Ovary (tissue), 7 donors: ENCODE measurements at regions not wholly inside any gene's neighbourhood (a gene's known extent, or its start where the extent isn't known, plus 50 kb on each side); places are given as distances from the start of the nearest gene placed in this dataset.
A peak's percentile ranks its signal among the peaks of the same experiment; 100 is the strongest.

Source experiments
- DNase-seq, 5 donors: peaks; one replicate each; pipeline ENCODE4 v3.0.0-alpha.2; 2019 to 2020
- H3K27ac ChIP-seq, 2 donors: fragments of 200-600 bp; one replicate each; pipeline versions ENCODE4 v1.5.1 to v1.8.0; 2019 to 2022
- H3K27me3 ChIP-seq: fragments of 200-600 bp; one replicate; pipeline ENCODE4 v1.8.0; 2022
- H3K36me3 ChIP-seq: fragments of 200-600 bp; sonication (generic); one replicate; pipeline ENCODE4 v1.5.1; 2019
- H3K4me1 ChIP-seq: one replicate; pipeline ENCODE4 v1.8.1; 2013; ENCODE audit warnings: mild to moderate bottlenecking, moderate library complexity; ENCODE audit not compliant: insufficient read depth
- H3K4me3 ChIP-seq: fragments of 200-600 bp; sonication (generic); one replicate; pipeline ENCODE4 v1.5.1; 2017
- H3K9me3 ChIP-seq, 2 donors: fragments of 200-600 bp in 1 of 2; sonication (generic) in 1 of 2; one replicate each; pipeline versions ENCODE4 v1.5.1 to v1.8.1; 2013 to 2019; ENCODE audit warnings: mild to moderate bottlenecking in 1 of 2, moderate library complexity in 1 of 2
- EP300 ChIP-seq: sonication (generic); formaldehyde crosslinking; IDR thresholded peaks from one replicate; pipeline ENCODE4 v1.6.1; 2017; ENCODE audit warnings: antibody characterized with exemption
- POLR2A ChIP-seq: fragments of 450-650 bp; IDR thresholded peaks from one replicate; pipeline ENCODE4 v1.6.1; 2017; ENCODE audit warnings: antibody characterized with exemption, mild to moderate bottlenecking, moderate library complexity
- WGBS, 3 donors: extraction: QIAGEN DNeasy Blood & Tissue Kit in 1 of 3; methylation state at CpG; one replicate each; pipeline versions ENCODE4 v1.1.5 to v1.1.7; 2013 to 2017; 5-methylcytosine and 5-hydroxymethylcytosine counted together
- intact Hi-C, 4 donors: fragments of 100-400 bp; cut with DNase I; formaldehyde crosslinking; loops; one replicate each; pipeline versions ENCODE4 v1.11.0 to v1.15.1; 2022 to 2023
- TF ChIP-seq, protein P1 (sequence below), 3 donors: fragments of 450-650 bp in 2 of 3; fragments of 200-600 bp in 1 of 3; IDR thresholded peaks; one replicate each; pipeline versions ENCODE4 v1.5.1 to v1.8.0; 2016 to 2022; ENCODE audit warnings: antibody characterized with exemption in 3 of 3, mild to moderate bottlenecking in 1 of 3
- donor health status: DM: no; HTN: no; CAD: no; lungs with moderate emphysema.
- donor health status: DM: no; HTN: no; CAD: no.
- donor health status: Bipolar disorder and iron deficiency.
- donor health status: DM: no; HTN: no; CAD: no.
- donor health status: DM: yes; HTN: yes; CAD: no.

DNA sequence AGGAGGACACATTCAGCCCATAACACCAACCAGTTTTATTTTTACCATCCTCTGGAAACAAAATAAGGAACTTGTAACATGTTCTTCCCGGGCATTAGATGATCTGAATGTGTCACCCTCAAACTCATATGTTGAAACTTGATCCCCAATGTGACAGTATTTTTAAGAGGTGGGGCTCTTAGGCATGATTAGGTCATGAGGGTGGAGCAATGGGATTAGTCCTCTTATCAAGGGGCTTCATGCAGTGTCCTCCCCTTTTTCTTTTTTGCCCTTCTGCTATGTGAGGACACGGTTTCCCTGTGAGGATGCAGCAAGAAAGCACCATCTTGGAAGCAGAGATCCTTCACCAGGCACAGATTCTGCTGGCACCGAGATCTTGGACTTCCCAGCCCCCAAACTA is 401.5 kb upstream of the TRIB2 start:
- 93 to 95% (median 94%) methylated on average over 3 of the region's 3 CpGs for WGBS, 3 donors
- no peak for DNase-seq
- Histone ChIP-seq H3K36me3 (no peaks in the 10 kb centered on the region), H3K4me3 (no peak overlapping the region), H3K27ac (no peak overlapping the region), H3K4me1 (peaks cover 12% of the 10 kb centered on the region), H3K9me3 (no peaks in the 10 kb centered on the region), H3K27me3 (no peaks in the 10 kb centered on the region)
- intact Hi-C loops: no loop called here
- TF ChIP-seq EP300 (no peak), POLR2A (no peak)
- TF ChIP-seq, protein P1, sequence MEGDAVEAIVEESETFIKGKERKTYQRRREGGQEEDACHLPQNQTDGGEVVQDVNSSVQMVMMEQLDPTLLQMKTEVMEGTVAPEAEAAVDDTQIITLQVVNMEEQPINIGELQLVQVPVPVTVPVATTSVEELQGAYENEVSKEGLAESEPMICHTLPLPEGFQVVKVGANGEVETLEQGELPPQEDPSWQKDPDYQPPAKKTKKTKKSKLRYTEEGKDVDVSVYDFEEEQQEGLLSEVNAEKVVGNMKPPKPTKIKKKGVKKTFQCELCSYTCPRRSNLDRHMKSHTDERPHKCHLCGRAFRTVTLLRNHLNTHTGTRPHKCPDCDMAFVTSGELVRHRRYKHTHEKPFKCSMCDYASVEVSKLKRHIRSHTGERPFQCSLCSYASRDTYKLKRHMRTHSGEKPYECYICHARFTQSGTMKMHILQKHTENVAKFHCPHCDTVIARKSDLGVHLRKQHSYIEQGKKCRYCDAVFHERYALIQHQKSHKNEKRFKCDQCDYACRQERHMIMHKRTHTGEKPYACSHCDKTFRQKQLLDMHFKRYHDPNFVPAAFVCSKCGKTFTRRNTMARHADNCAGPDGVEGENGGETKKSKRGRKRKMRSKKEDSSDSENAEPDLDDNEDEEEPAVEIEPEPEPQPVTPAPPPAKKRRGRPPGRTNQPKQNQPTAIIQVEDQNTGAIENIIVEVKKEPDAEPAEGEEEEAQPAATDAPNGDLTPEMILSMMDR (IDR thresholded peaks at IDR 0.05): no peak

DNA sequence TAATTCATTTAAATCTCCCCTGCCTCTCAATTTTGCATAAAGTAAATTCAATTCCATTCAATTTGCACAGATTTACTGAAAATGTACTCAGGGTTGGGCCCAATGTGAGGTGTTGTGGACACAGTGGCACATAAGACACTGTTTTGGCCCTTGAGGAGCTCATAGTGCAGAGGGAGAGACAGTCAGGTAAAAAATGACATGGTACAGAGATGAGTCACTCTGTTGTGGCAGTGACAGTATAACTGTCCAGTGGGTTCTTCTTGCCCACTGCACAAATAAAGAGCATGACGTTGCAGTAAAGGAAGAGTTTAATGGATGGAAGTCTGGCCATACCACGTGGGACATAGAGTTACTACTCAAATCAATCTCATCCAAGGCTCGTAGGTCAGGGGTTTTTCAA is 400.3 kb upstream of the TRIB2 start:
- no peak for TF ChIP-seq POLR2A
- TF ChIP-seq, protein P1 (IDR thresholded peaks at IDR 0.05): no peak
- H3K27me3 ChIP-seq: no peaks in the 10 kb centered on the region
- H3K4me3 ChIP-seq: no peak overlapping the region
- H3K4me1 ChIP-seq: peaks cover 15% of the 10 kb centered on the region
- no peak overlapping the region for H3K27ac ChIP-seq
- 87 to 97% (median 92%) methylated on average over 3 of the region's 3 CpGs for WGBS, 3 donors
- intact Hi-C loops: no loop called here
- H3K9me3 ChIP-seq: no peaks in the 10 kb centered on the region
- H3K36me3 ChIP-seq: no peaks in the 10 kb centered on the region
- no peak for DNase-seq

DNA sequence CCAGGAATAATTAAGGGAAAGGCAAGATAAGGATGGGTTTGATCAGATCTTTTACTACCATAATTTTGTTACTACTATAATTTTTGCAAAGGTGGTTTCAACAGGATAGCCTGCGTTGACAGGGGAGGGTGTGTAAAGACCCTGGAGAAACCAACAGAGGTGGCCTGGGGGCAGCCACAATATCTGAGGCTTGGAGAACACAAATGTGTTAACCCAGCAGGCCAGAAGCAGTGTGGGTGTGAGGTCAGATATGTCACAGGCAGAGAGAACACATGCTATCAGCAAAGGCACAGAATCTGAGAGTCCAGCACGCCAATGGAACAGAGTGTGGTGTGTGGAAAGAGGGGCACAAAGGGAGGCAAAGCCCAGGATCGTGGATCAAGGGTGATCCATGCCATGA is 399.4 kb upstream of the TRIB2 start:
- Histone ChIP-seq H3K4me1 (peaks cover 15% of the 10 kb centered on the region), H3K36me3 (no peaks in the 10 kb centered on the region), H3K27me3 (no peaks in the 10 kb centered on the region), H3K4me3 (no peak overlapping the region), H3K27ac (peak overlapping the region in 1 of 2 donors; percentile 61), H3K9me3 (no peaks in the 10 kb centered on the region)
- intact Hi-C loops: no loop called here
- WGBS, 3 donors: 63 to 65% (median 64%) methylated on average over 3 of the region's 3 CpGs
- no peak for DNase-seq
- TF ChIP-seq EP300 (no peak), POLR2A (no peak)
- TF ChIP-seq, protein P1 (IDR thresholded peaks at IDR 0.05): no peak

DNA sequence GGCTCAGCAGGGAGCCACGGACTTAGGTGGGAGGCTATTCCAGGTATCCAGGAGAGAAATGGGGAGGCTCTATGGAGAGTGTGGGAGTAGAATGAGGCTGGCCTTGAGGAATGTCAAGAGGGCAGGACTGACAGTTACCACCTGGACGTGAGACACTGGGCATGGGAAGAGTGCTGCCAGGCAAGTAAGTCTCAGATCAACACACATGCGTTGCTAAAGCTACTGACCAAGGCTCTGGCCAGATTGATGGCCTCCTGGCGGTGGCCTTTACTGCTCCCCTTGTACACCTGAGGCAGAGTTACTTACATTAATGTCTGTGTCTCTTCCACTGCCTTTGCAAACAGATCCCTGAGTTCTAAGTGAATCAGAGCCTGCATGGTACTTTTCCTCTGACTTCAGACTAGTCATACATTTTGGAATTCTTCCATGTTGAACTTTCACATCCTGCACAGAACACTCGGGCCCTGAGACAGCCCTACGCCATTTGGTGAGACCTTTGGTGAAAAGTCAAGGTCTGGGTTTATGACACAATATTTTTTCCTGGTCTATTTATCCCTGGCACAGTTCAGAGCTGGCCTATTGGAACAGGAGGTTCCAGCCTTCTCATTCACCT is 398.8 kb upstream of the TRIB2 start:
- intact Hi-C loops: no loop called here
- 48 to 52% (median 50%) methylated on average over 6 of the region's 6 CpGs for WGBS, 3 donors
- no peaks in the 10 kb centered on the region for H3K36me3 ChIP-seq
- no peaks in the 10 kb centered on the region for H3K27me3 ChIP-seq
- no peak overlapping the region for H3K4me3 ChIP-seq
- no peak for TF ChIP-seq POLR2A
- no peak for TF ChIP-seq EP300
- H3K9me3 ChIP-seq: no peaks in the 10 kb centered on the region
- DNase-seq: peak; percentile 50 to 69 (median 62)
- peaks cover 15% of the 10 kb centered on the region for H3K4me1 ChIP-seq
- H3K27ac ChIP-seq: peak overlapping the region; percentile 42 to 61

DNA sequence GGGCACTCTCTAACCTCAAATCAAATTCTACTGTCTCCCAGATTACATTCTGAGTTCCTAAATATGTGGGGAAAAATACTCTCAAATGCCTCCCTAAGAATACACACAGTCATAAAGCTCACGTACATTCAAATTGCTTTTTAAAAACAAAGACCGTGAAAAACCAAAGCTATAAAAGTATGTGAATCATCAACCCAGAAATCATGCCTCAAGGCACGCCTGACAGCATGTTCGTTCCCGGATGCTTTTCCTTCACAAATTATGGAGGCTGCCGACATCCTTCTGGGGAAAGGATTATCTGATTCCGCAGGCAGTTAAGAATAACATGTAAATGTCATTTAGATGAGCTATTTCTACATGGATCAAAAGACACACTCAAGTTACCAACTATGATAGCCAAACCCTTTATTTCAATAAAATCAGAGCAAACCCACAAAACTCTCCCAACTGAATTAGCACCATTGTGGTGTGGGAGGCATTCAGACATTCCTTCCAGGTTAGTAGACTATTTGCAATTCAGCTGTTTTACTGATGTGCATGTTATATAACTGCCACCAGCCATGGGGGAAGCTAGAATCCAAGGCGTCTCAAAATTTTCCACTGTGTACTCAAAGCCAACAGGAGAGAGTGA is 398.2 kb upstream of the TRIB2 start:
- no peak for DNase-seq
- Histone ChIP-seq H3K4me3 (no peak overlapping the region), H3K9me3 (no peaks in the 10 kb centered on the region), H3K4me1 (peaks cover 12% of the 10 kb centered on the region), H3K27ac (peak overlapping the region; percentile 0 to 61), H3K36me3 (no peaks in the 10 kb centered on the region), H3K27me3 (no peaks in the 10 kb centered on the region)
- intact Hi-C loops: no loop called here
- TF ChIP-seq EP300: no peak
- no peak for TF ChIP-seq POLR2A
- TF ChIP-seq, protein P1 (IDR thresholded peaks at IDR 0.05): no peak
- 43 to 61% (median 61%) methylated on average over 8 of the region's 8 CpGs for WGBS, 3 donors
